Gastrocnemius medialis (tissue), 4 donors: ENCODE measurements at regions not wholly inside any gene's neighbourhood (a gene's known extent, or its start where the extent isn't known, plus 50 kb on each side); places are given as distances from the start of the nearest gene placed in this dataset.

Experiments
- ATAC-seq, 2 donors: fragments of 150-250 bp; one replicate each; pipeline ENCODE4 v1.9.1; 2016
- DNase-seq, 2 donors: peaks; one replicate each; pipeline ENCODE4 v3.0.0-alpha.2; 2019
- H3K27ac ChIP-seq, 4 donors: fragments of 200-600 bp; sonication (generic); 1 replicate in 1 of 4; 2 replicates in 3 of 4; pipeline ENCODE4 v1.5.1; 2016 to 2018; ENCODE audit warnings: mild to moderate bottlenecking in 2 of 4, moderate library complexity in 1 of 4
- H3K27me3 ChIP-seq, 3 donors: fragments of 200-600 bp; sonication (generic) in 2 of 3; 1 replicate in 1 of 3; 2 replicates in 2 of 3; pipeline versions ENCODE4 v1.5.1 to v1.6.0; 2016 to 2019; ENCODE audit warnings: mild to moderate bottlenecking in 1 of 3, moderate library complexity in 1 of 3
- H3K36me3 ChIP-seq, 2 donors: fragments of 200-600 bp; sonication (generic) in 1 of 2; one replicate each; pipeline ENCODE4 v1.5.1; 2017 to 2018
- H3K4me1 ChIP-seq, 2 donors: fragments of 200-600 bp; sonication (generic) in 1 of 2; one replicate each; pipeline ENCODE4 v1.5.1; 2016 to 2017; ENCODE audit warnings: mild to moderate bottlenecking in 2 of 2
- H3K4me3 ChIP-seq, 4 donors: fragments of 200-600 bp; sonication (generic) in 3 of 4; 1 replicate in 1 of 4; 2 replicates in 3 of 4; pipeline ENCODE4 v1.5.1; 2016 to 2019; ENCODE audit warnings: mild to moderate bottlenecking in 2 of 4
- H3K9me3 ChIP-seq, 3 donors: fragments of 200-600 bp; sonication (generic) in 2 of 3; 1 replicate in 1 of 3; 2 replicates in 2 of 3; pipeline ENCODE4 v1.5.1; 2016 to 2019
- CTCF ChIP-seq, 5 experiments: fragments of 450-650 bp in 3 of 5; fragments of 200-600 bp in 2 of 5; sonication (generic) in 2 of 5; IDR thresholded peaks in 4 of 5; conservative IDR thresholded peaks in 1 of 5; 1 replicate in 4 of 5; 2 replicates in 1 of 5; pipeline ENCODE4 v1.5.1; 2016 to 2019; ENCODE audit warnings: antibody characterized with exemption in 5 of 5, mild to moderate bottlenecking in 3 of 5, moderate library complexity in 3 of 5
- POLR2A ChIP-seq, 2 donors: fragments of 450-650 bp; IDR thresholded peaks; one replicate each; pipeline ENCODE4 v1.6.1; 2017; ENCODE audit warnings: antibody characterized with exemption in 2 of 2, mild to moderate bottlenecking in 2 of 2, moderate library complexity in 2 of 2
- in situ Hi-C, 4 donors: fragments of 200-750 bp; cut with MboI; loops; one replicate each; pipeline versions ENCODE4 v1.15.0 to v1.8.0; 2017; ENCODE audit warnings: low sequenced_read_pairs in 4 of 4
- intact Hi-C: fragments of 100-400 bp; cut with DNase I; formaldehyde crosslinking; loops from one replicate; pipeline ENCODE4 v1.15.1; 2023; ENCODE audit warnings: low total_unique reads

GRCh38 chr9:31608416-31608815, 776.0 kb upstream of the ACO1 start:
- no peaks in the 10 kb centered on the region for H3K36me3 ChIP-seq
- peak in 1 of 2 donors; percentile 4 for DNase-seq
- no peaks in the 10 kb centered on the region for H3K9me3 ChIP-seq
- H3K27ac ChIP-seq = peak overlapping the region in 1 of 4 donors; percentile 64
- intact Hi-C loops = no loop called here
- peaks cover 4 to 19% of the 10 kb centered on the region in 2 donors for H3K4me1 ChIP-seq
- peak; percentile 79 to 95 for ATAC-seq
- H3K27me3 ChIP-seq = no peaks in the 10 kb centered on the region
- H3K4me3 ChIP-seq = no peak overlapping the region
- TF ChIP-seq POLR2A (IDR thresholded peaks at IDR 0.05) = no peak
- TF ChIP-seq CTCF (IDR thresholded peaks at IDR 0.05 in 4 of 5, conservative IDR thresholded peaks at IDR 0.05 in 1 of 5) = no peak
- in situ Hi-C loops = no loop called here

- H3K4me1 ChIP-seq = peaks cover 4 to 19% of the 10 kb centered on the region in 2 donors
- peak overlapping the region in 1 of 4 donors; percentile 64 for H3K27ac ChIP-seq
- no peaks in the 10 kb centered on the region for H3K36me3 ChIP-seq
- no peaks in the 10 kb centered on the region for H3K9me3 ChIP-seq
- intact Hi-C loops = no loop called here
- in situ Hi-C loops = no loop called here
- DNase-seq (no peak), ATAC-seq (no peak)
- TF ChIP-seq POLR2A (IDR thresholded peaks at IDR 0.05) (no peak), CTCF (IDR thresholded peaks at IDR 0.05 in 4 of 5, conservative IDR thresholded peaks at IDR 0.05 in 1 of 5) (no peak)
- H3K27me3 ChIP-seq = no peaks in the 10 kb centered on the region
- no peak overlapping the region for H3K4me3 ChIP-seq
Measured at GRCh38 chr9:31608881-31609280, 775.6 kb upstream of the ACO1 start.

- Histone ChIP-seq H3K4me3 (no peak overlapping the region), H3K4me1 (peaks cover 4 to 13% of the 10 kb centered on the region in 2 donors), H3K36me3 (no peaks in the 10 kb centered on the region), H3K9me3 (no peaks in the 10 kb centered on the region), H3K27ac (no peak overlapping the region), H3K27me3 (no peaks in the 10 kb centered on the region)
- DNase-seq (no peak), ATAC-seq (no peak)
- intact Hi-C loops (no loop called here), in situ Hi-C loops (no loop called here)
- no peak for TF ChIP-seq CTCF (IDR thresholded peaks at IDR 0.05 in 4 of 5, conservative IDR thresholded peaks at IDR 0.05 in 1 of 5)
- no peak for TF ChIP-seq POLR2A (IDR thresholded peaks at IDR 0.05)
Measured at GRCh38 chr9:31612336-31613030, 772.0 kb upstream of the ACO1 start.

GRCh38 chr9:31615966-31616365, 768.5 kb upstream of the ACO1 start:
- Histone ChIP-seq H3K9me3 (no peaks in the 10 kb centered on the region), H3K27me3 (no peaks in the 10 kb centered on the region), H3K36me3 (no peaks in the 10 kb centered on the region), H3K4me1 (no peaks in the 10 kb centered on the region), H3K27ac (no peak overlapping the region), H3K4me3 (no peak overlapping the region)
- DNase-seq (no peak), ATAC-seq (no peak)
- TF ChIP-seq CTCF (IDR thresholded peaks at IDR 0.05 in 4 of 5, conservative IDR thresholded peaks at IDR 0.05 in 1 of 5) (no peak), POLR2A (IDR thresholded peaks at IDR 0.05) (no peak)
- intact Hi-C loops (no loop called here), in situ Hi-C loops (no loop called here)

GRCh38 chr9:31623511-31623910, 760.9 kb upstream of the ACO1 start:
- in situ Hi-C loops = no loop called here

More at GRCh38 chr9:31623511-31623910, 760.9 kb upstream of the ACO1 start:
- no peak overlapping the region for H3K4me3 ChIP-seq
- H3K4me1 ChIP-seq = no peaks in the 10 kb centered on the region
- ATAC-seq (no peak), DNase-seq (no peak)
- no peak overlapping the region for H3K27ac ChIP-seq
- intact Hi-C loops = no loop called here
- no peaks in the 10 kb centered on the region for H3K36me3 ChIP-seq
- TF ChIP-seq CTCF (IDR thresholded peaks at IDR 0.05 in 4 of 5, conservative IDR thresholded peaks at IDR 0.05 in 1 of 5) (no peak), POLR2A (IDR thresholded peaks at IDR 0.05) (no peak)
- H3K27me3 ChIP-seq = no peaks in the 10 kb centered on the region
- H3K9me3 ChIP-seq = no peaks in the 10 kb centered on the region
